Astrocyte (in vitro differentiated cells and primary cell): ENCODE measurements at regions not wholly inside any gene's neighbourhood (a gene's known extent, or its start where the extent isn't known, plus 50 kb on each side); places are given as distances from the start of the nearest gene placed in this dataset.

Source experiments
- EZH2 ChIP-seq: IDR thresholded peaks from 2 replicates; pipeline ENCODE4 v1.6.1; 2012; ENCODE audit warnings: mild to moderate bottlenecking, low read length, inconsistent platforms; ENCODE audit not compliant: insufficient read depth
- TF ChIP-seq, protein P1 (sequence below): IDR thresholded peaks from 2 replicates; pipeline ENCODE4 v1.5.1; 2011; ENCODE audit warnings: low read depth, mild to moderate bottlenecking, inconsistent platforms, low read length, moderate library complexity; ENCODE audit not compliant: insufficient read depth

- TF ChIP-seq, protein P1, sequence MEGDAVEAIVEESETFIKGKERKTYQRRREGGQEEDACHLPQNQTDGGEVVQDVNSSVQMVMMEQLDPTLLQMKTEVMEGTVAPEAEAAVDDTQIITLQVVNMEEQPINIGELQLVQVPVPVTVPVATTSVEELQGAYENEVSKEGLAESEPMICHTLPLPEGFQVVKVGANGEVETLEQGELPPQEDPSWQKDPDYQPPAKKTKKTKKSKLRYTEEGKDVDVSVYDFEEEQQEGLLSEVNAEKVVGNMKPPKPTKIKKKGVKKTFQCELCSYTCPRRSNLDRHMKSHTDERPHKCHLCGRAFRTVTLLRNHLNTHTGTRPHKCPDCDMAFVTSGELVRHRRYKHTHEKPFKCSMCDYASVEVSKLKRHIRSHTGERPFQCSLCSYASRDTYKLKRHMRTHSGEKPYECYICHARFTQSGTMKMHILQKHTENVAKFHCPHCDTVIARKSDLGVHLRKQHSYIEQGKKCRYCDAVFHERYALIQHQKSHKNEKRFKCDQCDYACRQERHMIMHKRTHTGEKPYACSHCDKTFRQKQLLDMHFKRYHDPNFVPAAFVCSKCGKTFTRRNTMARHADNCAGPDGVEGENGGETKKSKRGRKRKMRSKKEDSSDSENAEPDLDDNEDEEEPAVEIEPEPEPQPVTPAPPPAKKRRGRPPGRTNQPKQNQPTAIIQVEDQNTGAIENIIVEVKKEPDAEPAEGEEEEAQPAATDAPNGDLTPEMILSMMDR: no peak
- no peak for TF ChIP-seq EZH2
These were observed 125.7 kb downstream of the ZC4H2 start for GRCh38 chrX:64850371-64851082.
